HEK293 (cell line): ENCODE measurements at regions not wholly inside any gene's neighbourhood (a gene's known extent, or its start where the extent isn't known, plus 50 kb on each side); places are given as distances from the start of the nearest gene placed in this dataset.

Experiments
- CTCF ChIA-PET: fragments of 350-600 bp; formaldehyde crosslinking; extraction: SDS; loops from one replicate; lab custom pipeline; 2021; ENCODE audit warnings: antibody characterized with exemption; lab: Yijun Ruan, JAX
- POLR2A ChIA-PET: fragments of 300-600 bp; formaldehyde crosslinking; extraction: SDS; loops from one replicate; lab custom pipeline; 2020; ENCODE audit warnings: antibody characterized with exemption, inconsistent platforms; lab: Yijun Ruan, JAX
- H3K27ac ChIP-seq: fragments of 200-500 bp; sonication (Bioruptor generic); 2 replicates; pipeline ENCODE4 v1.5.1; 2014; ENCODE audit warnings: low read depth, low read length, control low read depth, inconsistent platforms; ENCODE audit errors: extremely low read depth
- H3K36me3 ChIP-seq, 2 experiments: fragments of 200-500 bp in 1 of 2; sonication (Bioruptor generic) in 1 of 2; 1 replicate in 1 of 2; 2 replicates in 1 of 2; pipeline ENCODE4 v1.5.1; 2014 to 2017; ENCODE audit warnings: inconsistent platforms in 2 of 2, low read length in 2 of 2; ENCODE audit not compliant: control insufficient read depth in 2 of 2, insufficient read depth in 1 of 2
- H3K4me1 ChIP-seq: fragments of 200-500 bp; sonication (Bioruptor generic); 2 replicates; pipeline ENCODE4 v1.5.1; 2014; ENCODE audit warnings: mild to moderate bottlenecking, low read length, inconsistent platforms; ENCODE audit not compliant: control insufficient read depth, insufficient read depth
- H3K4me3 ChIP-seq: 2 replicates; pipeline ENCODE4 v1.5.1; 2011; ENCODE audit warnings: low read depth, mild to moderate bottlenecking, control low read depth, low read length, moderate library complexity
- H3K9me3 ChIP-seq: fragments of 200-500 bp; sonication (Bioruptor generic); 2 replicates; pipeline ENCODE4 v1.5.1; 2014; ENCODE audit warnings: low read depth, low read length, inconsistent platforms; ENCODE audit not compliant: control insufficient read depth, insufficient read depth
- ATF2 ChIP-seq: fragments of 450-650 bp; formaldehyde crosslinking; IDR thresholded peaks from 2 replicates; pipeline ENCODE4 v1.5.1; 2016; ENCODE audit warnings: missing biosample characterization, missing genetic modification characterization, low read depth
- KLF7 ChIP-seq: fragments of 450-650 bp; formaldehyde crosslinking; IDR thresholded peaks from 2 replicates; pipeline ENCODE4 v1.5.1; 2016; ENCODE audit warnings: missing biosample characterization, missing genetic modification characterization, borderline replicate concordance
- ZBTB11 ChIP-seq: fragments of 450-650 bp; formaldehyde crosslinking; conservative IDR thresholded peaks from 2 replicates; pipeline ENCODE4 v1.5.1; 2016; ENCODE audit warnings: low read depth, missing biosample characterization, missing genetic modification characterization
- ZNF148 ChIP-seq: fragments of 450-650 bp; formaldehyde crosslinking; IDR thresholded peaks from 2 replicates; pipeline ENCODE4 v1.5.0; 2017; ENCODE audit warnings: missing biosample characterization, missing genetic modification characterization, borderline replicate concordance
- ZNF184 ChIP-seq: fragments of 450-650 bp; IDR thresholded peaks from 2 replicates; pipeline ENCODE4 v1.5.1; 2018; ENCODE audit warnings: missing biosample characterization, mild to moderate bottlenecking, missing genetic modification characterization
- ZNF202 ChIP-seq: fragments of 450-650 bp; formaldehyde crosslinking; IDR thresholded peaks from 2 replicates; pipeline ENCODE4 v1.5.1; 2016; ENCODE audit warnings: missing biosample characterization, missing genetic modification characterization, borderline replicate concordance
- ZNF248 ChIP-seq: fragments of 450-650 bp; formaldehyde crosslinking; IDR thresholded peaks from 2 replicates; pipeline ENCODE4 v1.5.1; 2017; ENCODE audit warnings: missing biosample characterization, missing genetic modification characterization
- ZNF280D ChIP-seq: fragments of 450-650 bp; formaldehyde crosslinking; IDR thresholded peaks from 2 replicates; pipeline ENCODE4 v1.5.1; 2016; ENCODE audit warnings: missing biosample characterization, missing genetic modification characterization
- ZNF302 ChIP-seq: fragments of 450-650 bp; formaldehyde crosslinking; IDR thresholded peaks from 2 replicates; pipeline ENCODE4 v1.5.1; 2016; ENCODE audit warnings: missing biosample characterization, missing genetic modification characterization, low read depth
- ZNF449 ChIP-seq: fragments of 450-650 bp; formaldehyde crosslinking; IDR thresholded peaks from 2 replicates; pipeline ENCODE4 v1.5.1; 2017; ENCODE audit warnings: missing biosample characterization, mild to moderate bottlenecking, missing genetic modification characterization, moderate library complexity
- ZNF623 ChIP-seq: fragments of 450-650 bp; formaldehyde crosslinking; IDR thresholded peaks from 2 replicates; pipeline ENCODE4 v1.5.1; 2016; ENCODE audit warnings: missing biosample characterization, missing genetic modification characterization
- ZNF692 ChIP-seq: fragments of 450-650 bp; formaldehyde crosslinking; IDR thresholded peaks from 2 replicates; pipeline ENCODE4 v1.5.1; 2016; ENCODE audit warnings: missing biosample characterization, missing genetic modification characterization
- ZNF747 ChIP-seq: fragments of 450-650 bp; formaldehyde crosslinking; IDR thresholded peaks from 2 replicates; pipeline ENCODE4 v1.5.1; 2016; ENCODE audit warnings: missing biosample characterization, missing genetic modification characterization
- ZNF791 ChIP-seq: fragments of 450-650 bp; formaldehyde crosslinking; IDR thresholded peaks from 2 replicates; pipeline ENCODE4 v1.5.1; 2016; ENCODE audit warnings: missing biosample characterization, missing genetic modification characterization
- ZSCAN18 ChIP-seq: fragments of 450-650 bp; formaldehyde crosslinking; IDR thresholded peaks from 2 replicates; pipeline ENCODE4 v1.5.1; 2016; ENCODE audit warnings: missing biosample characterization, missing genetic modification characterization
- ZXDB ChIP-seq: fragments of 450-650 bp; formaldehyde crosslinking; IDR thresholded peaks from 2 replicates; pipeline ENCODE4 v1.5.1; 2016; ENCODE audit warnings: missing biosample characterization, missing genetic modification characterization

GRCh38 chr17:73787076-73788059, 143.1 kb upstream of the SDK2 start:
- Histone ChIP-seq H3K4me1 (no peaks in the 10 kb centered on the region), H3K4me3 (no peak overlapping the region), H3K9me3 (no peaks in the 10 kb centered on the region), H3K36me3 (no peaks in the 10 kb centered on the region), H3K27ac (no peak overlapping the region)
- ChIA-PET CTCF (interaction anchor here (0.6 to 1.6 kb wide), 5 partner anchors 34 to 531 kb away, joined by 3 read pairs; no protein-coding TSS in a partner anchor), POLR2A (no interaction called here)
- TF ChIP-seq ZNF692 (tag by site-specific recombination): no peak
- no peak for TF ChIP-seq ZNF184 (tag by site-specific recombination)
- no peak for TF ChIP-seq ZNF623 (tag by site-specific recombination)
- TF ChIP-seq ZNF302 (tag by site-specific recombination): no peak
- no peak for TF ChIP-seq ATF2

GRCh38 chr17:73788111-73788510, 143.9 kb upstream of the SDK2 start:
- ChIA-PET CTCF (interaction anchor here (0.6 to 1.3 kb wide), 4 partner anchors 33 to 532 kb away, joined by 3 read pairs; no protein-coding TSS in a partner anchor), POLR2A (interaction anchor here (0.6 kb wide), 1 partner anchor 12 kb away, joined by 4 read pairs; no protein-coding TSS in a partner anchor)
- no peak overlapping the region for H3K27ac ChIP-seq
- H3K4me1 ChIP-seq: no peaks in the 10 kb centered on the region
- H3K4me3 ChIP-seq: no peak overlapping the region
- H3K9me3 ChIP-seq: no peaks in the 10 kb centered on the region
- no peaks in the 10 kb centered on the region for H3K36me3 ChIP-seq
- no peak for TF ChIP-seq ZNF791
- TF ChIP-seq ZBTB11 (tag by site-specific recombination): no peak
- no peak for TF ChIP-seq ZNF747 (tag by site-specific recombination)
- TF ChIP-seq ZXDB (tag by site-specific recombination): no peak
- TF ChIP-seq ZNF280D: no peak
- TF ChIP-seq ZNF148 (tag by site-specific recombination): no peak
- TF ChIP-seq ZSCAN18 (tag by site-specific recombination): no peak
- no peak for TF ChIP-seq ZNF449
- no peak for TF ChIP-seq ZNF202
- no peak for TF ChIP-seq KLF7 (tag by site-specific recombination)
- TF ChIP-seq ZNF248 (tag by site-specific recombination): no peak
